GM19463 (cell line): ENCODE measurements at regions not wholly inside any gene's neighbourhood (a gene's known extent, or its start where the extent isn't known, plus 50 kb on each side); places are given as distances from the start of the nearest gene placed in this dataset.

ENCODE experiments used
- ATAC-seq: cut with Tn5 transposase; IDR thresholded peaks from one replicate; pipeline ENCODE4 v1.9.1; 2021; ENCODE audit warnings: mild to moderate bottlenecking, moderate library complexity; ENCODE audit not compliant: unreplicated experiment

DNA sequence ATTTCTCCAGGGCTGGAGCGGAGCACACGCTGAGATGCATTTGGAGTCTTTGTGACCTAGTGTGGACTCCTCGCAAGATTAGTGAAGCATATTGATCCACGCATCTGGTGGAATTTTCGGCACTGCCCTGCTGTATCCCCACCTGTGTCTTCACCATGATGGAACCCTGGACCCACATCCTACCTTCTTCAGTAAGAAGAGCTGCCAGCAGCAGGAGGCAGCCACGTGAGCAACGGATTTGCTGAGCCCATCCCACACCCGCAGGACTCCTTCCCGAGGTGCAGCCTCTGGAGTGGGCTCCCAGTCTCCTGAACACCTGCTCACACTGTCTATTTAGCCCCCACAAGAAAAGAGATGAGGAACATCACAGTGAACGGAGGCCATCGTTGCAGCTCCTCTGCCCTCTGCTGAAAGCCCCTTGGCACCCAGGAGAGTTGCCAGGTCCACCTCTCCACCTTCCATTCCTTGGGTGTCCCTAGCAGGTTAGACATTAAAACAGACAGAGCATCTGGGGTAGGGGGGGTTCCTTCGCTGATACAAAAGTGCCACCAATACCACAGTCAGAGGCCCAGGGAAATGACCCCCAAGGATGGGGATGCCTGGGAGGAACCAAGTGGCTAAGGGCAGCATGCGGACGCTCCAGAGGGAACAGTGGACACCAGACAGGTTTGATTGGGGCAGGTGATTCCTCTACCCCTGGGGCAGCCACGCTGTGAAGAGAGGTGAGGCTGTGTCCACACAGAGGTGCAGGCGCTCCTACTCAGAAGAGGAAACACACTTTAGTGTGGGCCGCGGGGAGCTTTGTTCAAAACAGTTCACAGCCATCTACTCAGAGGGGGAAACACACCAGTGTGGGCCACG lies 302.8 kb upstream of the SALL3 start:
- no peak for ATAC-seq

DNA sequence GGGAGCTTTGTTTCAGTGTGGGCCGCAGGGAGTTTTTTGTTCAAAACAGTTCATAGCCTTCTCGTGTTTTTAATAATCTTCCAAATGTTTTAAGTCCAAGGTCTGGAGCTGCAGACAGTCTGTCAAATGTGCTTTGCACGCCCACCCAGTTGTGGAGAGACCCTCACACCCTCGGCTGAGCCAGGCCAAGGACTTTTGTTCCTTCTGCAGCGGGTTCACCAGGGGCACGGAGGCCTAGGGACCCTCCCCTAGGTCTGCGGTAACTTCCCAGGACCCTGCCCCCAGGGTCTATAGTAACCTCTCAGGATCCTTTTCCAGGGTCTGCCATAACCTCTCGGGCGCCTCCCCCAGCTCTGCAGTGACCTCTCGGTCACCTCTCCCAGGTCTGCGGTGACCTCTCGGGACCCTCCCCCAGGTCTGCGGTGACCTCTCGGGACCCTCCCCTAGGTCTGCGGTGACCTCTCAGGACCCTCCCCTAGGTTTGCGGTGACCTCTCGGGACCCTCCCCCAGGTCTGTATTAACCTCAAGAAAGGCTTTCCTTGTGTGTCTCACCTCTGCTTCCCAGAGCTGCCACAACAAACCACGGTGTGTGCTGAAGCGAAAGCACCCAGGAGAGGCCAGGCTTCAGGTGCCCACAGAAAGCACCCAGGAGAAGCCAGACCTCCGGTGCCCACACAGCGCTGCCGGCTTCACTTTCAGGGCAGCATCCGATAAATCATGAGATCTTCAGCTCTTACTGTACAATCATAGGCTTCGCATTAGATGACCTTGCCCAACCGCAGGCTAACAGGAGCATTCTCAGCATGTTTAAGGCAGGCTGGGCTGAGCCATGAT lies 301.9 kb upstream of the SALL3 start:
- no peak for ATAC-seq

DNA sequence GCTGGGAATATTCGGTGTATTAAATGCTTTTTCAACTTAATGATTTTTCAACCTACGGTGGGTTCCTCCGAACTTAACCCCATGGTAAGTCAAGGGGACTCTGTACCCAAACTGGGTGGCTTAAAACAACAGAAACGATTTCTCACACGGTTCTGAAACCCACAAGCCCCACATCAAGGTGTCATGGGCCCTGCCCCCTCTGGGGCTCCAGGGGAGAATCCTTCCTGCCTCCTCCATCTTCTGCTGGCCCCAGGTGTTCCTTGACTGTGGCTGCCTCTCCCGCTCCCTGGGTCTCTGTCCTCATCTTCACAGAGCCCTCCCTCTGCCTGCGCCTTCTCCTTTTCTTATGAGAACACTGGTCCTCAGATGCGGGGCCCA lies 301.3 kb upstream of the SALL3 start:
- no peak for ATAC-seq

DNA sequence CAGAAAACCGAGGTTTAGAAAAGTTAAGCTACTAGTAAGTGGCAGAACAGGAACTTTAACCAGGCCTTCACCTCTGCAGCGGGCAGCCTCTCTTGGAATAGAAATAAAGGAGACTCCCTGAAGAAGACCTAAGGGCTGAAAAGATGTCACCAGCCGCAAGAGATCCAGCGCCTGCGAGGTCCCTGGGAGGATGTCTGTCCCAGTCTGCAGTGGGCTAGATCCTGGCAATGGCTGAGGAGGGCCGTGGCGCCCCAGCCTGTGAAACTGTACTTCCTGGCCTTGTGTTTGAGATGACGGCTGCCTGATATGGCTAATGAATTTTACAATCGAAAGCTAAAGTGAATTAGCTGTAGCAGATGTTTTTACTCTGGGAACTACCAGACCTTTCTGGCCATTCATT lies 300.6 kb upstream of the SALL3 start:
- ATAC-seq = no peak

DNA sequence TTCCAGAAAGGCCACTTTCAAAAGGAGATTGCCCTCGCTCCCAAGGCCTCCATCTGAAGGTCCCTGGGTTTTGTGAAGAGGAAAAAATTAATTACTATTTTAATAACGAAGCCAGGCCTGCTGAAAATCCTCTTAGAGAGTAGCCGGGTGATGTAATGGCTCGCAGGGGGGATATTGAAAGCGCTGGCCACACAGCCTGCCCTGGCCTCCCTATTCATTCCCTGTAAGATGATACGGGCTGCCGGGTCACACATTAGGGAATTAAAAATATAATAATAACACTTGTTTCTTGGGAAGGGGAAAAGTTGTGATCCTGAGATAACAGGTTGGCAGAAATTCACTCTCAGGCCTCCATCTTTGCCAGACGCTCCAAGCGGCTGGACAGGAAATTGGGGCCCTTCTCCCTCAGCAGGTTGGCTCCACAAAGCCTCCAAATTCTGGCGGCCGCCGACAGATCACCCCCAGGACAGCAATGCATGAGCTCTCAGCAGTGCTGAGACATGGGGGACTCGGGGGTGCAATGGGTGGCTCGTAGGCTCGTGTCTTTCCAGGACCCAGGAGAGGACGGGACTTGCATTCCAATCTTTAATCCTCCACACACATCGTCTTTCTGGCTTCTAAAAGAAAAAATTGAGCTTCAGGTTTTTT lies 299.9 kb upstream of the SALL3 start:
- ATAC-seq = no peak

DNA sequence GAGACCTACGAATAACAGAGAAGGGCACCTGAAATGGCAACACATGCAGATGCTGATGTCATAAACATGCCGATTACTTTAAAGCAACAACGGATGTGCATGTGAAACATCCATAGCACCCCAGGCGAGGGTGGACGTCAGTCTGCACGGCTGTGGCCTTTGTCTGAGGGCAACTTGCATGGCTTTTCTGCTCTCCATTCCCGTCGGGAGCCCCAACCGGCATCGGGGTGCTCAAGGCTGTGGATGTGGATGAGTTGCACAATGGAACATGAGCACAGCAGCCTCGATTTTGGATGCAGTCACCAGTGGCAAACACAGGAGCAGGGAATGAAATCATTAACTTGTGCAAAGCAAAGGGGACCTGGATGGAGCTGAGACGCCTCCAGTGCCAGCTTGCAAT lies 298.2 kb upstream of the SALL3 start:
- no peak for ATAC-seq

DNA sequence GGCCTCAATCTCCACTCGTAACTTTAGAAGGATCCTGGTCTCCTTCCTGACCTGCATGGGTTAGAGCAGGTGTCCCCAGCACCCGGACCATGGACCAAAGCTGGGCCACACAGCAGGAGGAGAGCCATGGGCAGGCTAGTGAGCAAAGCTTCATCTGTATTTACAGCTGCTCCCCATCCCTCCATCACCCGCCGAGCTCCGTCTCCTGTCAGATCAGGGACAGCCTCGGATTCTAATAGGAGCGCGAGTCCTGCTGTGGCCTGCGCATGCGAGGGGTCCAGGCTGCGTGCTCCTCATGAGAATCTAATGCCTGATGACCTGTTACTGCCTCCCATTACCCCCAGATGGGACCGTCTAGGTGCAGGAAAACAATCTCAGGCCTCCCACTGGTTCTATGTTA lies 297.7 kb upstream of the SALL3 start:
- no peak for ATAC-seq

DNA sequence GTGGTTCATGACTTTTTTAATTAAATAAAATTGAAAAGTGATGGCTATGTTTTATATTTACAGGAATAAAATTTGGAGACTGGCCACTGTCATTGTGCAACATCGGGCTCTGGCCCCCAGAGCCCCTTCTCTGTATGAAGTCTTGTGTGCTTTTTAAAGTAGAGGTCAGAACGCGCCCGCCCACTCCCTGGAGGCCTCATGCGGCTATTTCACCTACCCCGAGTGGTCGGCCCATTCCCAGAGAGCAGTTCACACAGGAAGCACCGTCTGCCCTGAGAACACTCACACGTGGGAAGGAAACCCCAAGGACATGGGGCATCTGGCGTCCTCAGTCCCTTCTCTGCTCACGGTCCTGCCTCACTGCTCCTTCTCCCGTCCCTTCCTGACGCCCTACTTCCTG lies 296.9 kb upstream of the SALL3 start:
- ATAC-seq = no peak

DNA sequence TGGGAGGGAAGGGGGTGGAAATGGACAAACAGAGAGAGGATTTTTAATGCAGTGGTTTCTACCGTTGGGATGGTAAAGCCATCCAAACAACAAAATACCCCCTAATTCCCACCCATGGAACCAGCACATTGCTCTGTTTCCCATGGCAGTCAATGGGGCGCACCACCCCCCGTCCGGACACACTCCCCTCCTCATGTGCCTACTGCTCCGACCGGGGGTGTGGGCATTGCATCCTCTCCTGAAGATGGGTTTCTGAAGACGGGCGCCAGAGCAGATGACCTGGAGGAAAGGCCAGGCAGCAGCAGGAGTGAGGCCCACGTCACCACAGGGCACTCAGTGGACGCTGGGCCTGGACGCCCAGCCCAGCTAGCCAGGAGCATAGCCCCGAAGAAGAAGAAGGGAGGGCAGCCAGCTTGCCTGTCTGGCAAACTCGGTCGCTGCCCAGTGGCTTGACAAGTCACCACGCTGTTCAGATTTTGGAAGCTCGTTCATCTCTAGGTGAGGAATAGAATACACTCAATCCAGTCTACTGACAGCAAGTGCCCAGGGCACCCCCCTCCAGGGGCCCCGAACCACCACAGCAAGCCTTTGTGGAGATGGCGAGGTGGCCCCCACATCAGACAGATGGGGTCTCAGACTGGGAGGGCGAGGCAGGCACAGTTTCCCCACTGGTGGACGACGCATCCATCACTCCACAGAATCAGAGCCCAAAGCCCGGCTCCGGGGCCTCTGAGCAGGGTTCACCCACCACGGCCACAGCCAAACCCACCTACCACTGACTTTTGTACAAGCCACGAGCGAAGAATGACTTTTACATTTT lies 296.2 kb upstream of the SALL3 start:
- ATAC-seq = no peak

DNA sequence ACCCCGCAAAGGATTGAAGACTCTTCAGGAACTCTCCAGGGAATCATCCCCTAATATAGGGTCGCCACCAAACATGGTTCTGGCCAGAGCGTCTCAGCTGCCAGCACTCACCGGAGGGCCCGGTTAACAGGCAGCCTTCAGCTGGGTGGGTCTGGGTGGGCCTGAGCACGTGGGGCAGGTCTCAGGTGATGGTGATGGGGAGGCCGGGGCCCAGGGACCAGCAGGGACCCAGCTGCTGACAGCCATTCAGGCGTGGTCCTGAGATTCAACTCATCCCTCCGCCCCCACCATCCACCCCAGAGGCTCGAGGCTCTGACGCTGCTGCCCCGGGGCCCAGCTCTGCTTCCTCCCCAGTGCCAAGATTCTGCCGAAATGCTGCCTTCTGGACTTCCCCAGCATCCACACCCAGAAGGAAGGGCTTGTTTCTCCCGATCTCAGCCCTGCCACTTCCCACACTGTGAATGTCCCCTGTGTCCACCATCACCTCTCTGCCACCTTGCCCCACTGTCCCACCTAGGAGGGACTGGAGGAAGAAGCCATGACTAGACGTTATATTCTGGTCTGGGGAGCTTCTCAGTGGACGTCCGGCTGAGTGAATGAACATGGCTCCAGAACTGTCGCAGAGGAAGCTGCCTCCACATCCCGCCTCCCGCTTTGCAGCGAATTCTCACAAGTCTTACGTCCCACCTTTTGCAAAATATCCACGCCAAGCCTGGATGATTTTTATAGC lies 294.2 kb upstream of the SALL3 start:
- no peak for ATAC-seq

DNA sequence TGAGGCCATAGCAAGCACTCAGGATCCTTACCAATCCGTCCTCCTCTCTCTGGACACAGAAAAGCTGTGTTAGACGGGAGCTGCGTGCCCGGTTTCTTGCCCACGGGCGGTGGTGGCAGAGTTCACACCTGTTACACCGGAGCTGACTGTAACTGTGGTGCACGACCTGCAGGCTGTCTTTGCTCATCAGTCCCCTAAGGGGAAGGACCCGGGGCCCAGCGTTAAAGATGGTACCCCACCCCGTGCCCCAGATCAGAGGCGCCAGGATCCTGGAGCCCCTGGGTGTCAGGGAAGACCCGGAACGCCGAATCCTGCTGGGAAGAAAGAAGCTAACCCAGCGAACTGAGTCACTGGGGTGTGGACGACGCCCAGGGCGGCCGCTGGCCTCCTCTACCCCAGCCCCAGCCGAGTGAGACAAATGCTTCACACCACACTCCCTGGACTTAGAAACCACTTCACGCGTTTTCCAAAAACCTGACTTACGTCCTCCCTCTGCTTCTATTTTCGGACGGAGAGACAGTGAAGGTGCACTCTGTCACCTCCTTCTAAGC lies 293.6 kb upstream of the SALL3 start:
- no peak for ATAC-seq

DNA sequence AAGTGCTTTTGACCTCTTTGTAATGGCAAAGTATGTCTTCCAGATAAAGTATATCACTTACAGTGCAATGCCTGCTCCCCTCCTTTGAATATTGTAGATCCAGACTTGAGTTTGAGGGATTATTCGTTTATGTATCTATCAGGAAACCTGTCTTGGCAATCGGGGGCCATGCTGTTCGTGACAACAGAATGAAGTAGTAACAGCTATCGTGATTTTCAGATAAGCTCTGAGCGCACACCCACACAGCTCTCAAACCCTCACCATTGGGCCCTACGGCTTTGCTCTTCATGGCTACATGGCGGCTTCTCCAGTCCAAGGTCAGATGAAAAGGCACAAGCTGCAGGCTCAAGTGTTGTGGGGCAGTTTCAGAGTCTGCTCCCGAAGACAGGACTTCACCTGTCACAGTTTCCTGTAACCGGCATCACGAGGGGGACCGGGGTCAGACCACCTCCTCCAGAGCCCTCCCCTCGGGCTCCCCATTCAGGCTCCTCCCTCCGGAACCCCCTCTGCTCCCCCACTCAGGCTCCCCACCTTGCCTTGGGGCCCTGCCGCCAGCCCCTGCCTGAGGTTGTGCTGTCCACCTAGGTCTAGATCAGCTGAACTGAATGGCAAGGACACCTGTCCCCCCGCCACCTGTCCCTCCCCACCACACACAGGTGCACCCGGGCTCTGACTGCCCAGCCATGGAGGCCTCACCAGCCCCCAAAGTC lies 292.5 kb upstream of the SALL3 start:
- no peak for ATAC-seq

DNA sequence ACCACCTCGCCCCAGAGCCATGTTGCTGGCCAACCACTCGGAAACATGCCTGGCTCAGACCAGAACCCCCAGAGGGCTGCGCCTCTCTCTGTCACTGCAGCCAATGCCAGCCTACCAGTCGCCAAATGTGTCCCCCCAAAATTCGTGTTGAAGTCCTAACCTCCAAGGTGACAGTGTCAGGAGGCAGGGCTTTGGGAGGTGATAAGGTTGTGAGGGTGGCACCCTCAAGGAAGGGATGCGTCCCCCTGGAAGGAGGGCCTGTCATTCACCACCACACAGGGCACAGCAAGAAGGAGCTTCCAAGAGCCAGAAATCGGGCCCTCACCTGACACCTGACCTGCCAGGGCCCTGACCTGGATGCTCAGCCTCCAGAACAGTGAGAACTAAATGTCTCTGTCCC lies 291.9 kb upstream of the SALL3 start:
- no peak for ATAC-seq

DNA sequence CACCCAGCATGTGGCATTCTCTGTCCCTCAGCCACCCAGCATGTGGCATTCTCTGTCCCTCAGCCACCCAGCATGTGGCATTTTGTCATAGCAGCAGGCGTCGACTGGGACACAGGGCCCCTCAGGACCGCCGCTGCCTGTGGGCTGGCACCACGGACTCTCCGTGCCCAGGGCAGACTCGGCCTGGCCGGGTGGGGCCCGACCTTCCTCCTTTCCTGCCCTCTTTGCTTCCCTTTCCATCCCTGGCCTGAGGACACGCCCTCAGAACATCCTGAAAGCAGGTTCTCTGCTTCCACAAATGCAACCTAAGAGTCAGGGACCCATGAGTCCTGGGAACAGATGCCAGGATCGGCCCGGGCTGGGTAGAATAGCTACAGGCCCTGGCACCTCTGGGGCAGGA lies 291.4 kb upstream of the SALL3 start:
- ATAC-seq = no peak

DNA sequence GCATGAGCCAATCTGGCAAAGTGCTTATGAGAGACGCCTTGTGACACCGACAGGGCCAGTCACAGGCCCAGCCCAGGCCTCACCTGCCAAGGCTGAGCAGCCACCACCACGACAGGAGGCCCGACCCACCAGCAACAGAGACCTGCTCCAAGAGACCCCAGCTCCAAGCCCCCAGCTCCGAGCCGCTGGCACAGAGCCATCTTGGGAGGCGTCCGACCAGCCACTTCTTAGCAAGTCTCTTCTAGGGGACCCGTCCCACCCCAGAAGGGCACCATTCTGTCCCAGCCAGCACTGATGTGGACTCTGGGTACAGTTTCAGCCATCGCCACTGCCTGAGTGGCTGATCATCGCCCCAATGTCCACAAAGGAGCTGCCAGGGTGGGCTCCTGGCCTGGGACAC lies 290.7 kb upstream of the SALL3 start:
- no peak for ATAC-seq

DNA sequence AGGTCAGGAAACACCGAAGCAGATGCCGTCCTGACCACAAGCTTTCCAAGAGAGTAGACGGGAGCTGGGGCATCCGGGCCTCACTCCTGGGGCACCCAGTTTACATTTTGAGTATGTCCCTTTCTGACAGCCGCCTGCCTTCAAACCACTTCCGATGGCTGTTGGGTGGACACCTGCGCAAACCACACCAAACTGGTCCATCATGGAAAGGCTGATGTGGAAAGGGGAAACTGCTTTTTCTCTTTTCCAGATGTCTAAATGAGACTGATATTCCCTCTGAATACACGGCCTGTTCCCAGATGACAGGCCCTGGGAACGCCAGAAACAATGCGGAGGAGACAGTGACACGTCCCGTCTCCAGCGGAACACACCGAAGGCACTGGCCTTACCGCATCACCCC lies 290.0 kb upstream of the SALL3 start:
- no peak for ATAC-seq

DNA sequence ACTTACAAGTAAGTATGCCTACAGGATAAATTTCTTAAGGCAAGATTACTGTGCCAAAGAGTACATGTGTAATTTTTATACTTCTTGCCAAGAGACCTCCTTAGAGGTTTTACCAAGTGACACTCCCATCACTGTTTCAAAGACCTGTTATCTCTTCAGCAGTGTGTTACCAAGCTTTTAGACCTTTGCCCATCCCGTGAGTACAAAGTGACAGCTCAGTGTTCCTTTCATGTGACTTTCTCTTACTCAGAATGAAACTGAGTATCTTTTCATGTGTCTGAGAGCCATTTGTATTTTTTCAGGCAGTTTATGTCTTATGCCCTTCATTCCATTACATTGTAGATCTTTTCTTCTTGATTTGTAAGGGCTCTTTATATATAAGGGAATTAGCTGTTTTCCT lies 287.5 kb upstream of the SALL3 start:
- no peak for ATAC-seq

DNA sequence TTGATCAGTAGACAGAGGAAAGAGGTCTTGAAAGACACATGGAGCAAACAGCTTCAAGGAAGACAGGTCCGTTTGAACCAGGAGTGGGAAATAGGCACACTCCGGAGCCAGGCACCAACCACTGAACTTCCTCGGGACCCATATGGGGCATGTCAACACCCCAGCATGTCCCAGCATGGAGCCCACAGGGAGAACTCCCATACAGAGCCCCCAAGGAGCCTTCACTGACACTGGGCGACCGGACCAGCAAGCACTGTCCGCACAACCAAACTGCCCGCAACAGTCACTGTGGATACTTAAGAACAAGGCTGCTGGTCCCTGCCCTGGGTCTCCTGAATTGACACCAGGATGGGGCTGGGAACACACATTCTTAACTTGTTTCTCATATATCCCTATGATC lies 286.2 kb upstream of the SALL3 start:
- ATAC-seq = no peak

DNA sequence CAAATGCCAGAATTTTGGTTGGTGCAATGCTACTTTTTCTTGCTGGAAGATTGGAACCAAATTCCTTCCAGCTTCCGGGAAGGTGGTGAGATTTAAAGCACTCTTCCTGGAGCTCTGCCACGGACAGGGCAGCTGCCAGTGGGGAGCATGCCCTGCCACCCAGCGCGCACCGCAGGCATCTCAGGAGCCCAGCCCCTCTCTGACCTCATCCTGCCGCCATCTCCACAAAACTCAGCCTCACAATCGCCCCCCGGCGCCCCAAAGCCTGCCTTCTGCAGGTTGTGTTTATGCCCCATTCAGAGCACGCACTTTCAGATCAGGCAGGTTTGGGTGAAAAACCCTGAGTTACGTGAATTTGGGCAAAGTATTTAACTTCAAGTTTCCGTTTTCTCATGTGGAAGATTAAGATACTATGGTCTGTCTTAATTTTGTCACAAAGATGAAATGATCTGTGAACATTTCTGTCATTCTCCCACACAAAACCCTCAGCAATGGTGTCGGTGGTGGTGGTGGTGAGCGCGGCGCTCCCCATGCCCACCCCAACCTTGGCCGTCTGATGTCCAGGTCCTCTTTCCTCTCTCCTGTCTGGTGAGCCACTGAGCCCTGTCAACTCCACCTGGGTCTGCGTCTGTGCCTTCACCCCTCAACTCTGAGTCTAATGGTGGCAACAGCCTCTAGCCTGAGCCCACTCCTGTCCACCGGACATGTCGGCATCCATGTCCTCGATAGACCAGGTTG lies 282.8 kb upstream of the SALL3 start:
- no peak for ATAC-seq
